K562 (cell line): ENCODE measurements at regions not wholly inside any gene's neighbourhood (a gene's known extent, or its start where the extent isn't known, plus 50 kb on each side); places are given as distances from the start of the nearest gene placed in this dataset.

Experiments
- LCOR ChIP-seq: sonication (generic); formaldehyde crosslinking; IDR thresholded peaks from 2 replicates; pipeline ENCODE4 v1.8.0; 2022; ENCODE audit warnings: mild to moderate bottlenecking, missing genetic modification reagents
- MBD2 ChIP-seq: sonication (generic); IDR thresholded peaks from 2 replicates; pipeline ENCODE4 v1.6.1; 2016; ENCODE audit warnings: low read depth, borderline replicate concordance
- NFIX ChIP-seq: fragments of 250-450 bp; sonication (Bioruptor Pico); IDR thresholded peaks from 2 replicates; pipeline ENCODE4 v1.4.0; 2020; ENCODE audit warnings: low read depth, mild to moderate bottlenecking, moderate library complexity
- TEAD4 ChIP-seq, 2 experiments: sonication (generic) in 1 of 2; formaldehyde crosslinking in 1 of 2; IDR thresholded peaks; 2 replicates each; pipeline versions ENCODE4 v1.6.1 to v1.8.0; 2012 to 2022; ENCODE audit warnings: borderline replicate concordance in 1 of 2, inconsistent platforms in 1 of 2, low read length in 1 of 2, mild to moderate bottlenecking in 1 of 2, missing genetic modification reagents in 1 of 2
- TF ChIP-seq, protein P1 (sequence below): fragments of 450-650 bp; formaldehyde crosslinking; IDR thresholded peaks from 2 replicates; pipeline ENCODE4 v1.4.0; 2020; ENCODE audit warnings: mild to moderate bottlenecking, moderate library complexity
- TF ChIP-seq, protein P2 (sequence below): fragments of 450-650 bp; IDR thresholded peaks from 2 replicates; pipeline ENCODE4 v1.6.1; 2017; ENCODE audit warnings: antibody characterized with exemption, mild to moderate bottlenecking

DNA sequence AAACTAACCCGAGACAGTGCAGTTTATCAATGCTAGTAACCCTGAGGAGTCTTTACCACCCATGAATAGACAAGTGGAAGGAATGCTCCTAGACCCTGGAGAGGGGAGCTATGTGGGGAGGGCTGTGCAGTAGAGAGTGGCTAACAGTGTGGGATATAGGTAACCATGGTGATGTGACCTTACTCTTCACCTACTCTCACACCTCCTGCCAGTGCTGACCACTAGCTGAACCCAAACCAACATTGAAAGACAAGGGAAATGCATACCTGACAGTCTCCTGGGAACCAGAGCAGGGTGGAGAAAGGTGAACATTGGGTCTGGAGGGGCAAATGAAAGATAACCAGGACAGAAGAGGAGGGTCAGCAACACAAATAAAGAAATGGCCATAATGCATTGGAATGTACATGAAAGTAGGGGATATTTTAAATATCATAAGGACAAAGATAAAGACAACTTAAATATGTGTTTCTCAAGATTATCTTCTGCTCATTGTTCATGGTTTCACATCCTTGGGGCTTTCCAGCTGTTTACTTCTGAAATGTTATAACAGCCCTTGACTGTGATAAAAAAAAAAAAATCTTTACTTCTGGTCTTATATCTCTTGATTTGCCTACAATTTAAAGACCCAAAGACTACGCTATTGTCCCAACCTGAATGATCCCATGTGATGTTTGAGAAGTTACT, 983.3 kb upstream of the TENM4 start (continued):
- TF ChIP-seq, protein P1, sequence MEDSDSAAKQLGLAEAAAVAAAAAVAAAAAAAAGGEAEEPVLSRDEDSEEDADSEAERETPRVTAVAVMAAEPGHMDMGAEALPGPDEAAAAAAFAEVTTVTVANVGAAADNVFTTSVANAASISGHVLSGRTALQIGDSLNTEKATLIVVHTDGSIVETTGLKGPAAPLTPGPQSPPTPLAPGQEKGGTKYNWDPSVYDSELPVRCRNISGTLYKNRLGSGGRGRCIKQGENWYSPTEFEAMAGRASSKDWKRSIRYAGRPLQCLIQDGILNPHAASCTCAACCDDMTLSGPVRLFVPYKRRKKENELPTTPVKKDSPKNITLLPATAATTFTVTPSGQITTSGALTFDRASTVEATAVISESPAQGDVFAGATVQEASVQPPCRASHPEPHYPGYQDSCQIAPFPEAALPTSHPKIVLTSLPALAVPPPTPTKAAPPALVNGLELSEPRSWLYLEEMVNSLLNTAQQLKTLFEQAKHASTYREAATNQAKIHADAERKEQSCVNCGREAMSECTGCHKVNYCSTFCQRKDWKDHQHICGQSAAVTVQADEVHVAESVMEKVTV: no peak
- TF ChIP-seq, protein P2, sequence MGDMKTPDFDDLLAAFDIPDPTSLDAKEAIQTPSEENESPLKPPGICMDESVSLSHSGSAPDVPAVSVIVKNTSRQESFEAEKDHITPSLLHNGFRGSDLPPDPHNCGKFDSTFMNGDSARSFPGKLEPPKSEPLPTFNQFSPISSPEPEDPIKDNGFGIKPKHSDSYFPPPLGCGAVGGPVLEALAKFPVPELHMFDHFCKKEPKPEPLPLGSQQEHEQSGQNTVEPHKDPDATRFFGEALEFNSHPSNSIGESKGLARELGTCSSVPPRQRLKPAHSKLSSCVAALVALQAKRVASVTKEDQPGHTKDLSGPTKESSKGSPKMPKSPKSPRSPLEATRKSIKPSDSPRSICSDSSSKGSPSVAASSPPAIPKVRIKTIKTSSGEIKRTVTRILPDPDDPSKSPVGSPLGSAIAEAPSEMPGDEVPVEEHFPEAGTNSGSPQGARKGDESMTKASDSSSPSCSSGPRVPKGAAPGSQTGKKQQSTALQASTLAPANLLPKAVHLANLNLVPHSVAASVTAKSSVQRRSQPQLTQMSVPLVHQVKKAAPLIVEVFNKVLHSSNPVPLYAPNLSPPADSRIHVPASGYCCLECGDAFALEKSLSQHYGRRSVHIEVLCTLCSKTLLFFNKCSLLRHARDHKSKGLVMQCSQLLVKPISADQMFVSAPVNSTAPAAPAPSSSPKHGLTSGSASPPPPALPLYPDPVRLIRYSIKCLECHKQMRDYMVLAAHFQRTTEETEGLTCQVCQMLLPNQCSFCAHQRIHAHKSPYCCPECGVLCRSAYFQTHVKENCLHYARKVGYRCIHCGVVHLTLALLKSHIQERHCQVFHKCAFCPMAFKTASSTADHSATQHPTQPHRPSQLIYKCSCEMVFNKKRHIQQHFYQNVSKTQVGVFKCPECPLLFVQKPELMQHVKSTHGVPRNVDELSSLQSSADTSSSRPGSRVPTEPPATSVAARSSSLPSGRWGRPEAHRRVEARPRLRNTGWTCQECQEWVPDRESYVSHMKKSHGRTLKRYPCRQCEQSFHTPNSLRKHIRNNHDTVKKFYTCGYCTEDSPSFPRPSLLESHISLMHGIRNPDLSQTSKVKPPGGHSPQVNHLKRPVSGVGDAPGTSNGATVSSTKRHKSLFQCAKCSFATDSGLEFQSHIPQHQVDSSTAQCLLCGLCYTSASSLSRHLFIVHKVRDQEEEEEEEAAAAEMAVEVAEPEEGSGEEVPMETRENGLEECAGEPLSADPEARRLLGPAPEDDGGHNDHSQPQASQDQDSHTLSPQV: no peak
- no peak for TF ChIP-seq NFIX (CRISPR knock-in tag)
- no peak for TF ChIP-seq MBD2
- no peak for TF ChIP-seq LCOR
- no peak for TF ChIP-seq TEAD4 (IDR thresholded peaks at IDR 0.05; ENCODE audit: low read length)
- no peak for TF ChIP-seq TEAD4 (CRISPR knock-in tag; IDR thresholded peaks at IDR 0.05; ENCODE audit: borderline replicate concordance)
- TF ChIP-seq, all 486 proteins: peak for 0
